ENCODE measurements at regions not wholly inside any gene's neighbourhood (a gene's known extent, or its start where the extent isn't known, plus 50 kb on each side); places are given as distances from the start of the nearest gene placed in this dataset.

DNA sequence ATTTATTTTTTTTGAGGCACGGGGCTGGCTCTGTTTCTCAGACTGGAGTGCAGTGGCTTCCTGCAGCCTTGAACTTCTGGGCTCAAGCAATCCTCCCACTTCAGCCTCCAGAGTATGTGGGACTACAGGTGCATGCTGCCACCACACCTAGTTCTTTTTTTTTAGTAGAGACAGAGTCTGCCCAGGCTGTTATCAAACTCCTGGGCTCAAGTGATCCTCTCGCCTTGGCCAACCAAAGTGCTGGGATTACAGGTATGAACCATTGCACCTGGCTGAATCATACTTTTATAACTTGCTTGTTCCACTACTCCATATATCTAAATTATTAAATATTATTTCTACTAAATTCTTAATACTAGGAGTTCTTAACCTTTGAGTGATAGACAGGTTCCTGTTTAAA is 111.6 kb downstream of the BTG1 start:
- intact Hi-C loops (cut with DNase I), result no loop called here
- no peak for DNase-seq (ENCODE audit: low spot score)
- H3K36me3 ChIP-seq, result no peaks in the 10 kb centered on the region
- H3K9me3 ChIP-seq, result no peaks in the 10 kb centered on the region
- H3K4me3 ChIP-seq, result no peak overlapping the region
- 84% methylated on average over 2 of the region's 2 CpGs for WGBS
- no peaks in the 10 kb centered on the region for H3K27me3 ChIP-seq (replicated peaks; ENCODE audit: insufficient read depth)
- TF ChIP-seq, protein P1, sequence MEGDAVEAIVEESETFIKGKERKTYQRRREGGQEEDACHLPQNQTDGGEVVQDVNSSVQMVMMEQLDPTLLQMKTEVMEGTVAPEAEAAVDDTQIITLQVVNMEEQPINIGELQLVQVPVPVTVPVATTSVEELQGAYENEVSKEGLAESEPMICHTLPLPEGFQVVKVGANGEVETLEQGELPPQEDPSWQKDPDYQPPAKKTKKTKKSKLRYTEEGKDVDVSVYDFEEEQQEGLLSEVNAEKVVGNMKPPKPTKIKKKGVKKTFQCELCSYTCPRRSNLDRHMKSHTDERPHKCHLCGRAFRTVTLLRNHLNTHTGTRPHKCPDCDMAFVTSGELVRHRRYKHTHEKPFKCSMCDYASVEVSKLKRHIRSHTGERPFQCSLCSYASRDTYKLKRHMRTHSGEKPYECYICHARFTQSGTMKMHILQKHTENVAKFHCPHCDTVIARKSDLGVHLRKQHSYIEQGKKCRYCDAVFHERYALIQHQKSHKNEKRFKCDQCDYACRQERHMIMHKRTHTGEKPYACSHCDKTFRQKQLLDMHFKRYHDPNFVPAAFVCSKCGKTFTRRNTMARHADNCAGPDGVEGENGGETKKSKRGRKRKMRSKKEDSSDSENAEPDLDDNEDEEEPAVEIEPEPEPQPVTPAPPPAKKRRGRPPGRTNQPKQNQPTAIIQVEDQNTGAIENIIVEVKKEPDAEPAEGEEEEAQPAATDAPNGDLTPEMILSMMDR (IDR thresholded peaks at IDR 0.05), result no peak
- TF ChIP-seq POLR2A (IDR thresholded peaks at IDR 0.05) (no peak), POLR2AphosphoS5 (IDR thresholded peaks at IDR 0.05) (no peak)
- peaks cover 13% of the 10 kb centered on the region for H3K4me1 ChIP-seq (replicated peaks)
- peak overlapping the region; percentile 29 to 82 for H3K27ac ChIP-seq

GRCh38 chr12:92032965-92033364 is 112.7 kb downstream of the BTG1 start:
- intact Hi-C loops (cut with DNase I), result loop anchor here (2.0 kb wide), 1 partner anchor 112 kb away; the partner anchor contains the start of gene BTG1
- no peak for DNase-seq (ENCODE audit: low spot score)
- 73% methylated on average over 3 of the region's 3 CpGs for WGBS
- Histone ChIP-seq H3K27ac (peak overlapping the region; percentile 48 to 82), H3K27me3 (replicated peaks; ENCODE audit: insufficient read depth) (no peaks in the 10 kb centered on the region), H3K36me3 (no peaks in the 10 kb centered on the region), H3K4me3 (no peak overlapping the region), H3K9me3 (no peaks in the 10 kb centered on the region), H3K4me1 (replicated peaks) (peaks cover 13% of the 10 kb centered on the region)
- no peak for TF ChIP-seq POLR2AphosphoS5 (IDR thresholded peaks at IDR 0.05)
- TF ChIP-seq, protein P1 (IDR thresholded peaks at IDR 0.05), result no peak
- TF ChIP-seq POLR2A (IDR thresholded peaks at IDR 0.05), result no peak

GRCh38 chr12:92032101-92032500 is 113.5 kb downstream of the BTG1 start:
- WGBS, result 65% methylated on average over 1 of the region's 1 CpG

GRCh38 chr12:92030618-92031017 is 115.0 kb downstream of the BTG1 start:
- intact Hi-C loops (cut with DNase I), result no loop called here
- H3K27ac ChIP-seq, result peak overlapping the region; percentile 80 to 82
- H3K4me3 ChIP-seq, result no peak overlapping the region
- DNase-seq (ENCODE audit: low spot score), result peak; percentile 84
- H3K36me3 ChIP-seq, result no peaks in the 10 kb centered on the region
- H3K27me3 ChIP-seq (replicated peaks; ENCODE audit: insufficient read depth), result no peaks in the 10 kb centered on the region
- 6% methylated on average over 3 of the region's 3 CpGs for WGBS
- peaks cover 13% of the 10 kb centered on the region for H3K4me1 ChIP-seq (replicated peaks)
- H3K9me3 ChIP-seq, result no peaks in the 10 kb centered on the region
- TF ChIP-seq POLR2A (IDR thresholded peaks at IDR 0.05), result no peak
- peak; percentile 98 for TF ChIP-seq POLR2AphosphoS5 (IDR thresholded peaks at IDR 0.05)
- TF ChIP-seq, protein P1 (IDR thresholded peaks at IDR 0.05), result no peak

More at GRCh38 chr12:92032101-92032500, 113.5 kb downstream of the BTG1 start:
- Histone ChIP-seq H3K36me3 (no peaks in the 10 kb centered on the region), H3K4me3 (no peak overlapping the region), H3K4me1 (replicated peaks) (peaks cover 13% of the 10 kb centered on the region), H3K9me3 (no peaks in the 10 kb centered on the region), H3K27ac (peak overlapping the region; percentile 80 to 82), H3K27me3 (replicated peaks; ENCODE audit: insufficient read depth) (no peaks in the 10 kb centered on the region)
- DNase-seq (ENCODE audit: low spot score), result no peak
- intact Hi-C loops (cut with DNase I), result loop anchor here (2.0 kb wide), 1 partner anchor 113 kb away; the partner anchor contains the start of gene BTG1
- TF ChIP-seq, protein P1 (IDR thresholded peaks at IDR 0.05), result no peak
- TF ChIP-seq POLR2A (IDR thresholded peaks at IDR 0.05), result no peak
- TF ChIP-seq POLR2AphosphoS5 (IDR thresholded peaks at IDR 0.05), result no peak

DNA sequence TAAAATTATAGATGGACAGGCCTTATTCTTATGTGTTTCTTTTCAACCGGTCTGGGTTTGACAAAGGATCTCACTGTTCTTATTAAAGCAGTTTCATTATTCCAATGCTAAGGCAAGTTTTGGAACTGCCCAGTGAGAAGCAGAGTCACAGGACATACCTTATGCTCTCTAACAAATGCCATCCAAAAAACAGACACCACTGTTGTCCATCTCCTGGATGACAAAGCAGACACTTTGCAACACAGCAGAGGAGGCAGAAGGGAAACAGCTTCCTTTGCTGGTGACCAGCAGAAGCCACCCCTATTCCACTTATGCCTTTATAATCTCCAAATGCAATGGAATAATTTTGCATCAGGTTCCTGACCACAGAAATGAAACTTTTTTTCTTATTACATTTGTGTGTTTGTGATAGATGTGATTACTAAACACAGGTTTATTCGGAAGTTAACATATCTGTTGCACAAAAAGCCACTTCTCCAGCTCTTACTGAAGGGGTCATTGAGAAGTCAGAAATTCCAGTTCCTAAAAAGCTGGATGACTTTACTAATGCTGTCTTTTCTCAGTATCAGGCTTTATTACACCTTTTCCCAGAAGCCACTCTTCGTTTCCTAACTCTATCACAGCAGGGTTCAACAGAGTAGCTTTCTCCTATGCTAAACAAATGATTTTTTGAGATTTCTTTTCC is 115.6 kb downstream of the BTG1 start:
- TF ChIP-seq POLR2AphosphoS5 (IDR thresholded peaks at IDR 0.05), result peak; percentile 40
- TF ChIP-seq, protein P1 (IDR thresholded peaks at IDR 0.05), result no peak
- Histone ChIP-seq H3K36me3 (no peaks in the 10 kb centered on the region), H3K4me3 (no peak overlapping the region), H3K9me3 (no peaks in the 10 kb centered on the region), H3K27me3 (replicated peaks; ENCODE audit: insufficient read depth) (no peaks in the 10 kb centered on the region), H3K27ac (peak overlapping the region; percentile 80 to 82), H3K4me1 (replicated peaks) (peaks cover 13% of the 10 kb centered on the region)
- DNase-seq (ENCODE audit: low spot score), result peak; percentile 15
- WGBS, result 39% methylated on average over 3 of the region's 3 CpGs
- intact Hi-C loops (cut with DNase I), result no loop called here
